Right atrium auricular region (tissue), 2 donors: ENCODE measurements at regions not wholly inside any gene's neighbourhood (a gene's known extent, or its start where the extent isn't known, plus 50 kb on each side); places are given as distances from the start of the nearest gene placed in this dataset.
"Not testable (repeated sequence)": the region's sequence is repeated elsewhere in the genome, so short reads cannot be mapped to it uniquely, and the experiment has no call there.

ENCODE experiments used
- DNase-seq: peaks from one replicate; pipeline ENCODE4 v3.0.0-alpha.2; 2019; ENCODE audit warnings: low spot score
- H3K27ac ChIP-seq, 2 donors: fragments of 200-600 bp; sonication (generic); 1 replicate in 1 of 2; 2 replicates in 1 of 2; pipeline ENCODE4 v1.5.1; 2016 to 2019
- H3K27me3 ChIP-seq, 2 donors: fragments of 200-600 bp; sonication (generic); one replicate each; pipeline versions ENCODE4 v1.5.1 to v1.6.0; 2017 to 2019
- H3K36me3 ChIP-seq: fragments of 200-600 bp; sonication (generic); one replicate; pipeline ENCODE4 v1.5.1; 2016
- H3K4me1 ChIP-seq, 2 donors: fragments of 200-600 bp; sonication (generic); one replicate each; pipeline versions ENCODE4 v1.5.1 to v1.6.0; 2017 to 2019
- H3K4me3 ChIP-seq, 2 donors: fragments of 200-600 bp; sonication (generic); 1 replicate in 1 of 2; 2 replicates in 1 of 2; pipeline ENCODE4 v1.5.1; 2017 to 2019; ENCODE audit warnings: mild to moderate bottlenecking in 1 of 2, moderate library complexity in 1 of 2
- H3K9me3 ChIP-seq, 2 donors: fragments of 200-600 bp; sonication (generic); one replicate each; pipeline ENCODE4 v1.5.1; 2019
- CTCF ChIP-seq, 2 donors: fragments of 200-600 bp; sonication (generic); IDR thresholded peaks; one replicate each; pipeline ENCODE4 v1.5.1; 2019; ENCODE audit warnings: antibody characterized with exemption in 2 of 2

- not testable (repeated sequence) for H3K4me1 ChIP-seq, H3K27me3 ChIP-seq, DNase-seq, H3K27ac ChIP-seq, H3K4me3 ChIP-seq, H3K9me3 ChIP-seq, H3K36me3 ChIP-seq
These were observed 5001.9 kb upstream of the OR11H1 start for GRCh38 chr22:10526079-10526478.

- not testable (repeated sequence) for DNase-seq, H3K27me3 ChIP-seq, H3K4me3 ChIP-seq
These were observed 4996.9 kb upstream of the OR11H1 start for GRCh38 chr22:10531141-10531540.

GRCh38 chr22:10572531-10572930, 4955.5 kb upstream of the OR11H1 start:
- not testable (repeated sequence) for H3K4me3 ChIP-seq, H3K27ac ChIP-seq, H3K9me3 ChIP-seq, H3K36me3 ChIP-seq, H3K4me1 ChIP-seq, H3K27me3 ChIP-seq, DNase-seq

More at GRCh38 chr22:10531141-10531540, 4996.9 kb upstream of the OR11H1 start:
- not testable (repeated sequence) for H3K27ac ChIP-seq, H3K9me3 ChIP-seq, H3K4me1 ChIP-seq, H3K36me3 ChIP-seq

GRCh38 chr22:10601071-10601470, 4926.9 kb upstream of the OR11H1 start:
- H3K4me3 ChIP-seq, DNase-seq, H3K9me3 ChIP-seq, H3K4me1 ChIP-seq, H3K27ac ChIP-seq, H3K27me3 ChIP-seq, H3K36me3 ChIP-seq: not testable (repeated sequence)

- H3K27ac ChIP-seq, H3K36me3 ChIP-seq, H3K9me3 ChIP-seq, H3K27me3 ChIP-seq, H3K4me3 ChIP-seq, H3K4me1 ChIP-seq, DNase-seq: not testable (repeated sequence)
These were observed 4896.0 kb upstream of the OR11H1 start for GRCh38 chr22:10631961-10632360.

GRCh38 chr22:10635341-10635740, 4892.7 kb upstream of the OR11H1 start:
- DNase-seq, H3K9me3 ChIP-seq, H3K36me3 ChIP-seq, H3K27me3 ChIP-seq, H3K4me3 ChIP-seq, H3K4me1 ChIP-seq, H3K27ac ChIP-seq: not testable (repeated sequence)

- H3K27me3 ChIP-seq, H3K4me1 ChIP-seq, H3K9me3 ChIP-seq, H3K27ac ChIP-seq, H3K36me3 ChIP-seq, DNase-seq, H3K4me3 ChIP-seq: not testable (repeated sequence)
These were observed 4865.2 kb upstream of the OR11H1 start for GRCh38 chr22:10662818-10663217.

GRCh38 chr22:10673065-10673464, 4854.9 kb upstream of the OR11H1 start:
- H3K9me3 ChIP-seq, H3K27ac ChIP-seq, H3K36me3 ChIP-seq, DNase-seq, H3K27me3 ChIP-seq, H3K4me3 ChIP-seq, H3K4me1 ChIP-seq: not testable (repeated sequence)
- TF ChIP-seq CTCF (IDR thresholded peaks at IDR 0.05), result peak in 1 of 2 donors; percentile 34

GRCh38 chr22:10678720-10679119, 4849.3 kb upstream of the OR11H1 start:
- not testable (repeated sequence) for H3K36me3 ChIP-seq, H3K27me3 ChIP-seq, H3K9me3 ChIP-seq, DNase-seq, H3K4me3 ChIP-seq, H3K27ac ChIP-seq, H3K4me1 ChIP-seq

- H3K4me1 ChIP-seq, H3K36me3 ChIP-seq, H3K27me3 ChIP-seq, H3K9me3 ChIP-seq, H3K27ac ChIP-seq, H3K4me3 ChIP-seq, DNase-seq: not testable (repeated sequence)
These were observed 4842.6 kb upstream of the OR11H1 start for GRCh38 chr22:10685436-10685835.

- DNase-seq, result peak; percentile 61
- not testable (repeated sequence) for H3K9me3 ChIP-seq, H3K27ac ChIP-seq, H3K4me1 ChIP-seq, H3K27me3 ChIP-seq, H3K36me3 ChIP-seq, H3K4me3 ChIP-seq
These were observed 4840.7 kb upstream of the OR11H1 start for GRCh38 chr22:10687256-10687655.

- H3K27ac ChIP-seq, H3K4me1 ChIP-seq, DNase-seq, H3K4me3 ChIP-seq, H3K27me3 ChIP-seq, H3K9me3 ChIP-seq, H3K36me3 ChIP-seq: not testable (repeated sequence)
These were observed 4829.2 kb upstream of the OR11H1 start for GRCh38 chr22:10698836-10699235.

- not testable (repeated sequence) for H3K27me3 ChIP-seq, H3K9me3 ChIP-seq, H3K4me3 ChIP-seq, H3K27ac ChIP-seq, H3K4me1 ChIP-seq, H3K36me3 ChIP-seq, DNase-seq
These were observed 4828.5 kb upstream of the OR11H1 start for GRCh38 chr22:10699301-10700097.

- DNase-seq, H3K4me1 ChIP-seq, H3K27me3 ChIP-seq, H3K4me3 ChIP-seq, H3K36me3 ChIP-seq, H3K27ac ChIP-seq, H3K9me3 ChIP-seq: not testable (repeated sequence)
These were observed 4819.8 kb upstream of the OR11H1 start for GRCh38 chr22:10708175-10708574.

- not testable (repeated sequence) for H3K36me3 ChIP-seq, H3K4me3 ChIP-seq, H3K9me3 ChIP-seq, H3K27me3 ChIP-seq, H3K4me1 ChIP-seq, DNase-seq, H3K27ac ChIP-seq
These were observed 4817.1 kb upstream of the OR11H1 start for GRCh38 chr22:10710923-10711322.
